Body of pancreas (tissue), 4 donors: ENCODE measurements at regions not wholly inside any gene's neighbourhood (a gene's known extent, or its start where the extent isn't known, plus 50 kb on each side); places are given as distances from the start of the nearest gene placed in this dataset.

Source experiments
- ATAC-seq: fragments of 150-250 bp; one replicate; pipeline ENCODE4 v1.9.1; 2016
- DNase-seq, 4 donors: peaks; one replicate each; pipeline ENCODE4 v3.0.0-alpha.2; 2019
- H3K27ac ChIP-seq, 4 donors: fragments of 200-600 bp; sonication (generic); 1 replicate in 3 of 4; 2 replicates in 1 of 4; pipeline versions ENCODE4 v1.5.1 to v1.6.1; 2016 to 2019; ENCODE audit warnings: mild to moderate bottlenecking in 1 of 4, mixed read lengths in 1 of 4, moderate library complexity in 1 of 4
- H3K27me3 ChIP-seq, 2 donors: fragments of 200-600 bp; sonication (generic); one replicate each; pipeline ENCODE4 v1.6.0; 2016; ENCODE audit warnings: mild to moderate bottlenecking in 1 of 2
- H3K36me3 ChIP-seq, 2 donors: fragments of 200-600 bp; sonication (generic); replicated peaks in 1 of 2; 2 replicates each; pipeline ENCODE4 v1.5.1; 2016; ENCODE audit warnings: low read depth in 2 of 2; ENCODE audit not compliant: insufficient read depth in 1 of 2
- H3K4me1 ChIP-seq: fragments of 200-600 bp; sonication (generic); one replicate; pipeline ENCODE4 v1.6.0; 2016
- H3K4me3 ChIP-seq, 2 donors: fragments of 200-600 bp; sonication (generic); 1 replicate in 1 of 2; 2 replicates in 1 of 2; pipeline ENCODE4 v1.5.1; 2016 to 2019
- H3K9me3 ChIP-seq, 3 donors: fragments of 200-600 bp; sonication (generic); 1 replicate in 2 of 3; 2 replicates in 1 of 3; pipeline ENCODE4 v1.5.1; 2016
- CTCF ChIP-seq, 7 experiments: fragments of 450-650 bp in 4 of 7; fragments of 200-600 bp in 3 of 7; sonication (generic) in 3 of 7; IDR thresholded peaks; one replicate each; pipeline ENCODE4 v1.5.1; 2016 to 2019; ENCODE audit warnings: antibody characterized with exemption in 7 of 7
- POLR2A ChIP-seq, 3 donors: fragments of 450-650 bp; IDR thresholded peaks; one replicate each; pipeline ENCODE4 v1.6.1; 2016; ENCODE audit warnings: antibody characterized with exemption in 3 of 3, mild to moderate bottlenecking in 2 of 3
- WGBS, 2 donors: methylation state at CpG; one replicate each; pipeline ENCODE4 v1.1.5; 2017; 5-methylcytosine and 5-hydroxymethylcytosine counted together
- intact Hi-C: fragments of 100-400 bp; cut with DNase I; formaldehyde crosslinking; loops from one replicate; pipeline ENCODE4 v1.15.1; 2023

GRCh38 chr4:22047793-22048192 is 99.2 kb upstream of the KCNIP4 start:
- TF ChIP-seq POLR2A (IDR thresholded peaks at IDR 0.05) (no peak), CTCF (IDR thresholded peaks at IDR 0.05) (no peak)
- 82 to 85% methylated on average over 11 to 12 of the region's 12 CpGs for WGBS, 2 donors
- intact Hi-C loops: no loop called here
- H3K4me3 ChIP-seq: no peak overlapping the region
- DNase-seq (no peak), ATAC-seq (no peak)
- H3K36me3 ChIP-seq: no peaks in the 10 kb centered on the region
- no peaks in the 10 kb centered on the region for H3K27me3 ChIP-seq
- H3K4me1 ChIP-seq: no peaks in the 10 kb centered on the region
- H3K9me3 ChIP-seq: peaks cover 0 to 7% (median 0%) of the 10 kb centered on the region in 3 donors
- no peak overlapping the region for H3K27ac ChIP-seq

- Histone ChIP-seq H3K4me3 (no peak overlapping the region), H3K4me1 (no peaks in the 10 kb centered on the region), H3K9me3 (peaks cover 0 to 7% (median 0%) of the 10 kb centered on the region in 3 donors), H3K27me3 (no peaks in the 10 kb centered on the region), H3K27ac (no peak overlapping the region), H3K36me3 (no peaks in the 10 kb centered on the region)
- intact Hi-C loops: no loop called here
- DNase-seq (no peak), ATAC-seq (no peak)
- TF ChIP-seq CTCF (IDR thresholded peaks at IDR 0.05) (no peak), POLR2A (IDR thresholded peaks at IDR 0.05) (no peak)
Observed at GRCh38 chr4:22045051-22045630, 96.6 kb upstream of the KCNIP4 start.

GRCh38 chr4:22031423-22031822 is 82.9 kb upstream of the KCNIP4 start:
- no peak for DNase-seq
- H3K27me3 ChIP-seq: no peaks in the 10 kb centered on the region
- H3K27ac ChIP-seq: no peak overlapping the region
- H3K4me1 ChIP-seq: no peaks in the 10 kb centered on the region
- no peaks in the 10 kb centered on the region for H3K9me3 ChIP-seq
- no peaks in the 10 kb centered on the region for H3K36me3 ChIP-seq
- intact Hi-C loops: no loop called here
- ATAC-seq: no peak
- TF ChIP-seq CTCF (IDR thresholded peaks at IDR 0.05) (no peak), POLR2A (IDR thresholded peaks at IDR 0.05) (no peak)
- 23 to 52% methylated on average over 1 of the region's 1 CpG for WGBS, 2 donors
- no peak overlapping the region for H3K4me3 ChIP-seq

GRCh38 chr4:22030881-22031280 is 82.3 kb upstream of the KCNIP4 start:
- Histone ChIP-seq H3K4me1 (no peaks in the 10 kb centered on the region), H3K27me3 (no peaks in the 10 kb centered on the region), H3K27ac (no peak overlapping the region), H3K4me3 (no peak overlapping the region), H3K36me3 (no peaks in the 10 kb centered on the region), H3K9me3 (no peaks in the 10 kb centered on the region)
- intact Hi-C loops: no loop called here
- no peak for TF ChIP-seq POLR2A (IDR thresholded peaks at IDR 0.05)
- no peak for TF ChIP-seq CTCF (IDR thresholded peaks at IDR 0.05)
- WGBS, 2 donors: 43 to 58% methylated on average over 1 of the region's 1 CpG
- ATAC-seq (no peak), DNase-seq (no peak)

GRCh38 chr4:22030307-22030706 is 81.7 kb upstream of the KCNIP4 start:
- WGBS, 2 donors: 49 to 52% methylated on average over 5 of the region's 5 CpGs
- ATAC-seq: no peak
- Histone ChIP-seq H3K4me1 (no peaks in the 10 kb centered on the region), H3K9me3 (no peaks in the 10 kb centered on the region), H3K27me3 (no peaks in the 10 kb centered on the region), H3K36me3 (no peaks in the 10 kb centered on the region), H3K4me3 (no peak overlapping the region), H3K27ac (no peak overlapping the region)
- no peak for TF ChIP-seq CTCF (IDR thresholded peaks at IDR 0.05)
- no peak for TF ChIP-seq POLR2A (IDR thresholded peaks at IDR 0.05)
- intact Hi-C loops: no loop called here
- DNase-seq: no peak
